ENCODE measurements at regions not wholly inside any gene's neighbourhood (a gene's known extent, or its start where the extent isn't known, plus 50 kb on each side); places are given as distances from the start of the nearest gene placed in this dataset.

GRCh38 chr11:116642481-116642880 lies 130.3 kb downstream of the BUD13 start:
- FAIRE-seq, result no peak
- no peaks in the 10 kb centered on the region for H3K36me3 ChIP-seq (ENCODE audit: control insufficient read depth in 2 of 3, insufficient read depth in 3 of 3, low read length in 3 of 3)
- H3K27ac ChIP-seq (ENCODE audit: low read depth in 2 of 2, low read length in 2 of 2), result no peak overlapping the region
- H3K4me3 ChIP-seq (ENCODE audit: low read length in 3 of 3), result no peak overlapping the region
- H3K9ac ChIP-seq (ENCODE audit: low read length in 3 of 3), result no peak overlapping the region
- intact Hi-C loops (cut with DNase I), result no loop called here
- H3K4me1 ChIP-seq (ENCODE audit: control insufficient read depth in 2 of 3, insufficient read depth in 2 of 3, low read depth in 1 of 3, low read length in 3 of 3), result no peaks in the 10 kb centered on the region
- DNase-seq, result no peak
- H3K27me3 ChIP-seq (ENCODE audit: control insufficient read depth, insufficient read depth, low read length), result no peaks in the 10 kb centered on the region
- no peak for TF ChIP-seq CTCF (IDR thresholded peaks at IDR 0.05; ENCODE audit: borderline replicate concordance, extremely low read depth, insufficient read depth)
- peaks cover 0 to 7% (median 0%) of the 10 kb centered on the region in 3 donors for H3K9me3 ChIP-seq (ENCODE audit: control insufficient read depth in 2 of 3, insufficient read depth in 1 of 3, low read length in 3 of 3)

GRCh38 chr11:116641561-116642045 lies 131.2 kb downstream of the BUD13 start:
- H3K4me1 ChIP-seq (ENCODE audit: control insufficient read depth in 2 of 3, insufficient read depth in 2 of 3, low read depth in 1 of 3, low read length in 3 of 3), result no peaks in the 10 kb centered on the region
- intact Hi-C loops (cut with DNase I), result no loop called here
- peaks cover 0 to 7% (median 0%) of the 10 kb centered on the region in 3 donors for H3K9me3 ChIP-seq (ENCODE audit: control insufficient read depth in 2 of 3, insufficient read depth in 1 of 3, low read length in 3 of 3)
- H3K27me3 ChIP-seq (ENCODE audit: control insufficient read depth, insufficient read depth, low read length), result no peaks in the 10 kb centered on the region
- no peak for FAIRE-seq
- no peak overlapping the region for H3K4me3 ChIP-seq (ENCODE audit: low read length in 3 of 3)
- no peak overlapping the region for H3K9ac ChIP-seq (ENCODE audit: low read length in 3 of 3)
- H3K27ac ChIP-seq (ENCODE audit: low read depth in 2 of 2, low read length in 2 of 2), result no peak overlapping the region
- TF ChIP-seq CTCF (IDR thresholded peaks at IDR 0.05; ENCODE audit: borderline replicate concordance, extremely low read depth, insufficient read depth), result peak; percentile 58
- DNase-seq, result peak; percentile 71 to 78 (median 75)
- H3K36me3 ChIP-seq (ENCODE audit: control insufficient read depth in 2 of 3, insufficient read depth in 3 of 3, low read length in 3 of 3), result no peaks in the 10 kb centered on the region

- no peak for TF ChIP-seq CTCF (IDR thresholded peaks at IDR 0.05; ENCODE audit: borderline replicate concordance, extremely low read depth, insufficient read depth)
- no peaks in the 10 kb centered on the region for H3K4me1 ChIP-seq (ENCODE audit: control insufficient read depth in 2 of 3, insufficient read depth in 2 of 3, low read depth in 1 of 3, low read length in 3 of 3)
Measured at GRCh38 chr11:116640641-116641402, 132.0 kb downstream of the BUD13 start.

More at GRCh38 chr11:116640641-116641402, 132.0 kb downstream of the BUD13 start:
- Histone ChIP-seq H3K27me3 (ENCODE audit: control insufficient read depth, insufficient read depth, low read length) (no peaks in the 10 kb centered on the region), H3K9ac (ENCODE audit: low read length in 3 of 3) (no peak overlapping the region), H3K36me3 (ENCODE audit: control insufficient read depth in 2 of 3, insufficient read depth in 3 of 3, low read length in 3 of 3) (no peaks in the 10 kb centered on the region), H3K9me3 (ENCODE audit: control insufficient read depth in 2 of 3, insufficient read depth in 1 of 3, low read length in 3 of 3) (peaks cover 0 to 1% (median 0%) of the 10 kb centered on the region in 3 donors), H3K27ac (ENCODE audit: low read depth in 2 of 2, low read length in 2 of 2) (no peak overlapping the region), H3K4me3 (ENCODE audit: low read length in 3 of 3) (no peak overlapping the region)
- no peak for FAIRE-seq
- DNase-seq, result no peak
- intact Hi-C loops (cut with DNase I), result no loop called here
